K562 (cell line): ENCODE measurements at regions not wholly inside any gene's neighbourhood (a gene's known extent, or its start where the extent isn't known, plus 50 kb on each side); places are given as distances from the start of the nearest gene placed in this dataset.

Source experiments
- ATAC-seq: fragments of 200-7000 bp; cut with Tn5 transposase; 3 replicates; pipeline ENCODE4 v1.9.1; 2020; ENCODE audit warnings: moderate library complexity
- BruUV-seq: library from RNA; stranded (reverse); fragments of 400-500 nt; replicated peaks from 2 replicates; lab custom pipeline; 2021; lab: Mats Ljungman, UMichigan
- CTCF ChIA-PET: fragments of 300-600 bp; formaldehyde crosslinking; extraction: SDS; loops from one replicate; lab custom pipeline; 2021; ENCODE audit warnings: low intra/inter-chr PET ratio; lab: Yijun Ruan, JAX
- POLR2A ChIA-PET: fragments of 300-600, 350-650 bp; sonication (Branson Sonifier 250); formaldehyde crosslinking; extraction: SDS; loops from one replicate; lab custom pipeline; 2021; ENCODE audit warnings: antibody characterized with exemption, inconsistent platforms; lab: Yijun Ruan, JAX
- DNase-seq, 4 experiments: peaks; one replicate each; pipeline versions ENCODE4 v3.0.0 to v3.0.0-alpha.2; 2011 to 2018; ENCODE audit warnings: low spot score in 3 of 4, mixed read lengths in 3 of 4; ENCODE audit errors: extremely low read depth in 1 of 4
- FAIRE-seq: peaks from 2 replicates; lab custom pipeline; 2011; peaks lifted over from hg19 to GRCh38; lab: Jason Lieb, UNC
- H2AFZ ChIP-seq: 2 replicates; pipeline ENCODE4 v1.6.0; 2011; ENCODE audit warnings: low read depth, low read length, control low read depth, inconsistent platforms
- H3K27ac ChIP-seq: fragments of 200-600 bp; 3 replicates; pipeline ENCODE4 v1.8.0; 2011; ENCODE audit warnings: low read depth, mild to moderate bottlenecking, control low read depth, inconsistent platforms, low read length, moderate library complexity, mixed read lengths; ENCODE audit errors: extremely low read depth
- H3K27me3 ChIP-seq, 2 experiments: fragments of 300-600 bp in 1 of 2; 2 replicates in 1 of 2; 3 replicates in 1 of 2; pipeline versions ENCODE4 v1.6.0 to v1.8.0; 2011; ENCODE audit warnings: inconsistent platforms in 2 of 2, low read length in 2 of 2, mild to moderate bottlenecking in 1 of 2, mixed read lengths in 1 of 2, moderate library complexity in 1 of 2; ENCODE audit not compliant: control insufficient read depth in 2 of 2, insufficient read depth in 2 of 2
- H3K36me3 ChIP-seq: fragments of 300-600 bp; 3 replicates; pipeline ENCODE4 v1.8.0; 2011; ENCODE audit warnings: mild to moderate bottlenecking, low read length, inconsistent platforms; ENCODE audit not compliant: control insufficient read depth, insufficient read depth
- H3K4me1 ChIP-seq, 2 experiments: fragments of 200-600 bp in 1 of 2; replicated peaks in 1 of 2; 2 replicates in 1 of 2; 3 replicates in 1 of 2; pipeline versions ENCODE4 v1.5.1 to v1.8.0; 2011; ENCODE audit warnings: inconsistent platforms in 2 of 2, low read length in 2 of 2, mild to moderate bottlenecking in 1 of 2, mixed read lengths in 1 of 2, moderate library complexity in 1 of 2; ENCODE audit not compliant: control insufficient read depth in 2 of 2, insufficient read depth in 2 of 2
- H3K4me2 ChIP-seq: 2 replicates; pipeline ENCODE4 v1.6.1; 2011; ENCODE audit warnings: low read length, control low read depth, inconsistent platforms, mixed read lengths; ENCODE audit not compliant: insufficient read depth
- H3K4me3 ChIP-seq: fragments of 200-600 bp; sonication (generic), shearing (Covaris generic); 2 replicates; pipeline ENCODE4 v1.5.1; 2016; ENCODE audit warnings: control low read depth, inconsistent platforms
- H3K79me2 ChIP-seq: fragments of 200-600 bp; 3 replicates; pipeline ENCODE4 v1.8.0; 2011; ENCODE audit warnings: low read length, inconsistent platforms; ENCODE audit not compliant: control insufficient read depth, insufficient read depth
- H3K9ac ChIP-seq, 2 experiments: 2 replicates each; pipeline versions ENCODE4 v1.6.0 to v1.6.1; 2011; ENCODE audit warnings: low read depth in 2 of 2, low read length in 2 of 2, control low read depth in 1 of 2, inconsistent platforms in 1 of 2, mild to moderate bottlenecking in 1 of 2, mixed read lengths in 1 of 2; ENCODE audit not compliant: insufficient read depth in 1 of 2
- H3K9me1 ChIP-seq: one replicate; pipeline ENCODE4 v1.6.0; 2011; ENCODE audit warnings: inconsistent platforms, mild to moderate bottlenecking, low read length, moderate library complexity; ENCODE audit not compliant: control insufficient read depth, insufficient read depth
- H3K9me3 ChIP-seq: replicated peaks from 2 replicates; pipeline ENCODE4 v1.5.1; 2011; ENCODE audit warnings: low read depth, low read length, inconsistent platforms; ENCODE audit not compliant: control insufficient read depth, insufficient read depth
- H4K20me1 ChIP-seq: replicated peaks from 2 replicates; pipeline ENCODE4 v1.6.1; 2011; ENCODE audit warnings: low read length, inconsistent platforms, mixed read lengths; ENCODE audit not compliant: control insufficient read depth, insufficient read depth
- ASH1L ChIP-seq: fragments of 450-650 bp; IDR thresholded peaks from 2 replicates; pipeline ENCODE4 v1.6.1; 2018; ENCODE audit warnings: borderline replicate concordance, mild to moderate bottlenecking, low read depth; ENCODE audit not compliant: partially characterized antibody
- CBX8 ChIP-seq: fragments of 200-600 bp; sonication (generic); IDR thresholded peaks from 2 replicates; pipeline ENCODE4 v1.6.1; 2012; ENCODE audit warnings: borderline replicate concordance, mixed run types, low read depth, mild to moderate bottlenecking, moderate library complexity, mixed read lengths, low read length, control low read depth, inconsistent platforms; ENCODE audit not compliant: poor library complexity, severe bottlenecking; ENCODE audit errors: extremely low read depth
- HMBOX1 ChIP-seq: sonication (generic); IDR thresholded peaks from 2 replicates; pipeline ENCODE4 v1.6.1; 2016
- NFIX ChIP-seq: fragments of 250-450 bp; sonication (Bioruptor Pico); IDR thresholded peaks from 2 replicates; pipeline ENCODE4 v1.4.0; 2020; ENCODE audit warnings: low read depth, mild to moderate bottlenecking, moderate library complexity
- PHB ChIP-seq: fragments of 250-450 bp; sonication (Bioruptor Pico); IDR thresholded peaks from 2 replicates; pipeline ENCODE4 v1.5.0; 2021
- PTBP1 ChIP-seq: fragments of 200-400 bp; formaldehyde crosslinking; IDR thresholded peaks from 2 replicates; pipeline ENCODE4 v1.6.1; 2017; ENCODE audit warnings: low read depth, low read length
- SP2 ChIP-seq: IDR thresholded peaks from 2 replicates; pipeline ENCODE4 v1.6.1; 2011; ENCODE audit warnings: mild to moderate bottlenecking, low read depth, low read length, moderate library complexity; ENCODE audit not compliant: poor library complexity, severe bottlenecking; ENCODE audit errors: extremely low read depth
- WGBS: fragments of 100-300 bp; shearing (Covaris generic); methylation state at CpG from one replicate; pipeline ENCODE4 v1.1.6; 2016; ENCODE audit warnings: low coverage, mixed read lengths; ENCODE audit not compliant: insufficient coverage; ENCODE audit errors: missing lambda C conversion rate; 5-methylcytosine and 5-hydroxymethylcytosine counted together
- in situ Hi-C: fragments of 300-500 bp; cut with MboI; formaldehyde crosslinking; loops from 4 replicates; pipeline ENCODE4 v1.15.0; 2018; ENCODE audit warnings: inconsistent platforms, mixed read lengths
- intact Hi-C: fragments of 100-400 bp; cut with micrococcal nuclease; formaldehyde crosslinking; loops from 2 replicates; pipeline ENCODE4 v1.14.2; 2022

- H3K27ac ChIP-seq: no peak overlapping the region
- peaks cover 6% of the 10 kb centered on the region in 2 experiments; a peak in 3 of 5 replicates for H3K27me3 ChIP-seq
- 0% methylated on average over 1 of the region's 1 CpG for WGBS
- no peak for ATAC-seq
- no peaks in the 10 kb centered on the region for H3K9me3 ChIP-seq
- no peak for TF ChIP-seq PTBP1
- TF ChIP-seq HMBOX1: no peak
- no peak for TF ChIP-seq NFIX (CRISPR knock-in tag)
- TF ChIP-seq CBX8: no peak
- TF ChIP-seq SP2: no peak
- TF ChIP-seq ASH1L: no peak
- TF ChIP-seq PHB (CRISPR knock-in tag): no peak
- TF ChIP-seq, all 486 proteins: peak for 0
- ChIA-PET CTCF (no interaction called here), POLR2A (no interaction called here)
- no TSS peak for BruUV-seq
- no peak for FAIRE-seq
- Histone ChIP-seq H3K4me3 (no peak overlapping the region), H3K79me2 (no peaks in the 10 kb centered on the region), H3K4me2 (no peak overlapping the region), H4K20me1 (no peaks in the 10 kb centered on the region), H3K9ac (no peak overlapping the region), H3K9me1 (no peaks in the 10 kb centered on the region), H3K4me1 (no peaks in the 10 kb centered on the region), H3K36me3 (no peaks in the 10 kb centered on the region), H2AFZ (no peak overlapping the region)
- in situ Hi-C loops (no loop called here), intact Hi-C loops (no loop called here)
- DNase-seq: no peak
These were observed 246.8 kb downstream of the ADGRG6 start for GRCh38 chr6:142548566-142548965.
